GM18499 (cell line): ENCODE measurements at regions not wholly inside any gene's neighbourhood (a gene's known extent, or its start where the extent isn't known, plus 50 kb on each side); places are given as distances from the start of the nearest gene placed in this dataset.
"Not testable (repeated sequence)": the region's sequence is repeated elsewhere in the genome, so short reads cannot be mapped to it uniquely, and the experiment has no call there.

Experiments
- ATAC-seq: cut with Tn5 transposase; IDR thresholded peaks from one replicate; pipeline ENCODE4 v1.9.1; 2021; ENCODE audit warnings: moderate number of reproducible peaks; ENCODE audit not compliant: insufficient read depth, unreplicated experiment

GRCh38 chr21:28078126-28078525, 914.6 kb downstream of the LTN1 start:
- no peak for ATAC-seq

DNA sequence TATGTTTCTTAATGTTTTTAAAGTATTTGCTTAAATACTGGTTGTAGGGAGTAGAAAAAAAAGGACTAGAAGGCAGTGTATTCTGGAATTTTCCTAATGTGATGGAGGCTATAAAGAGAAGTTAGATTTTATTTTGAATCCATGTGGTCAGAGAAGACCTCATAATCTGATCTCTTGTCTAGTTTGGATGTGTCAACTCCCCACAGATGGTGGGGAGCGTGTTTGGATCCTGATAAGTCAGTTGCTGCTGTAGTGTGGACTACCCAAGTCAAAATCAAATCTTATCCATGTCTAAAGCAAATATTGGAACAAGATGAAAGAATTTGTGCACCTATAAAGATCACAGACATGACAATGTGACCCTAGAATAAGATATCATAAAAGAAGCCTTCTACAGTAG, 918.0 kb downstream of the LTN1 start:
- no peak for ATAC-seq

GRCh38 chr21:28072601-28073000, 920.1 kb downstream of the LTN1 start:
- ATAC-seq = no peak

- ATAC-seq = no peak
Observed at GRCh38 chr21:28069450-28069923, 923.2 kb downstream of the LTN1 start.

GRCh38 chr21:28068455-28069358, 924.0 kb downstream of the LTN1 start:
- no peak for ATAC-seq

DNA sequence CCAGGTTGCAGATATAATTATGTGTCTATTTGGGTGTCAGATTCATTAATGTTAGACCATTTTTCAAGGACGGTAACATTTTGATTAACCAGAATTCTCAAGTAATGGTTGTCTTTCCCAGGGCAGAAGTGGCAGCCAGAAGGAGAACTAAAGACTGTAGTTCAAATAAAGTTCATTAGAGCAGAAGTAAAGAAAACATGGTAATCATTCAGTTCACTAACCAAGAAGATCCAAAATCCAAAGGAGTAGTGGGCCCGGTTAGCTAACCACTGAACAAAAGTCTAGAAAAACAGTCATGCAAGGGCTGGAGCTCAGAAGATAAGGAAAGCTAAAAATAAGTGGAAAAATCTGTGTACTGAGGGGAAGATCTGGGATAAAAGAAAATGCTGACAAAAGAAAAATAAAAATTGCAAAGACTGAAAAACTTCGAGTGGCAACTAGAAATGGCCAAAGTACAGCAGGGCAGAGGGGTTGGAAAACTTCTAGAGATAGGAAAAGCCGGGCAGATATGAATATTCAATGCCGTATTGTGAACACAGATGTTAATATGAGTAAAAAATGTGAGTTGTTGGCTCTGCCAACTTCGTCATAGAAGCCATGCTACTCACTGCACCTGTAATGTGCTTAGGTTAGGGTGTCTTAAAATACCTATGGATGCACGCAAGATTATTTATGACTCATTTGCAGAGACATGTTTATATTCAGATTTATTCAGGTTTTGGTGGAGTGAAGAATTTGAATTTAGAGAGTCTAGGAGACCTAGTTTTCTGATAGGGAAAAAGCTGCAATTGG, 925.9 kb downstream of the LTN1 start:
- no peak for ATAC-seq

DNA sequence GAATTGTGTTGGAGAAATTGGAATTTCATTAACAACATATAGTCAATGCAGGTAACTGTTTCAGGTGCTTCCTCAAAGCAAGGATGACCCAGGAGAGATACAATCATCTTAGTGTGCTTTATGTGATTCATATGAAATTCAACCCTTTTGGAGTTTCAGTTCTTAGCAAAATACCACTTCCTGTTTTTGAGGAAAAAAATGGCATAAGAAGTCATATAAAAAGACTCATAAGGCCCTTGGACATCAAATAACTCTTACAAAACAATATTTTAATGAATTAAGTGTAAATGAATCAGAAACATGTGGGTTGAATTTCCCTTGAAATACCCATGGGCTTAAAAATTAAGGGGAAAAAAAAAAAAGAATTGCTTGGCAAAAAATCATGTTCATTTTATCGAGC, 926.6 kb downstream of the LTN1 start:
- ATAC-seq = no peak

- no peak for ATAC-seq
Observed at GRCh38 chr21:28063241-28064216, 929.1 kb downstream of the LTN1 start.

DNA sequence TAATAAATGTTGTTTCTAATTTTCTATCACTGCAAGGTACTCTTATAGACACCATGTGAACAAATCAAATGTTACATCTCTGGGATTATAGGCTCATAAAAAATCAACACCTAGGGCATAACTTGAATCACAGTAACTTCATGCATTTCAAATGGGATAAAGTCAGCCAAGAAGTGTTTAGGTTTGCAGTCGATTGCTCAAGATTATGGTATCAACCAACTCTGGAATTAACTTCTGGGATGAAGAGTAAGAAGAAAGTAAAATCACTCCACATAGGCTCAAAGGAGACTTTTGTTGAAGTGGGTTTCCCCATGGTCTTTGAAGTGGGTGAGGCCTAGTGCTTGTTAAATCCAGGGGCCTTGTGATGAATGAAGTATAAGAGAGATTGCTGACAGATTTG, 939.7 kb downstream of the LTN1 start:
- not testable (repeated sequence) for ATAC-seq

DNA sequence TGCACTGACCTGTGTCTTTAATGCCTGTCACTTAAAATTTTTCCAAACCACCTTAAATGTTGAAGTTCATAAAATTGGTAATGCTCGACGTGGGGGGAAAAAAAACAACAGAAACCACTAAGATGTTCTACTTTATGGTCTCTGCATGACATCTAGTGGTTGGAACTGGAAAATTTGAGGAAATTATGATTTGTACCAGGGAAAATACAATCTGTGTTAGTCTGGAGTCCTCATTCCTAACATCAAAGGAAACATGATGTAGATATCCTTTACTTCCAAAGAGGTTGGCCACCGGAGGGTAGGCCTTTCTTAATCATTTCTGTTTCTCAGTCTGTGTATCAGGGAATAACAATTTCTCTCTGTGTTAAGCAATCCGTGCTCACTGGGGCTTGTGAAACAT, 941.0 kb downstream of the LTN1 start:
- not testable (repeated sequence) for ATAC-seq

DNA sequence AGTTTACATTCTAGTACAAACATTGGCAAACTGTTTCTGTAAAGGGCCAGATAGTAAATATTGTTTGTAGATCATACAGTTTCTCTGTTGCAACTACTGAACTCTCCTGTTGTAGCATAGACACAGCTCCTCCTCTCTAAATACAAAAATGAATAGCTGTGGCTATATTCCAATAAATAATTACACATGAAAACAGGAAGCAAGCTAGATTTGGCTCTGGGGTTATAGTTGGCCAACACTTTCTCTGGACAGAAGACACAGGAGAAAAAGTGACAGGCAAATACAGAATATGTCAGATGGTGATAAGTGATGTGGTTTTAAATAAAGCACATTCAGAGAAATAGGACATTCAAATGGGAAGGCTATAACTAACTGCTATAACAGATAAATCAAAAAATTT, 957.0 kb downstream of the LTN1 start:
- not testable (repeated sequence) for ATAC-seq

DNA sequence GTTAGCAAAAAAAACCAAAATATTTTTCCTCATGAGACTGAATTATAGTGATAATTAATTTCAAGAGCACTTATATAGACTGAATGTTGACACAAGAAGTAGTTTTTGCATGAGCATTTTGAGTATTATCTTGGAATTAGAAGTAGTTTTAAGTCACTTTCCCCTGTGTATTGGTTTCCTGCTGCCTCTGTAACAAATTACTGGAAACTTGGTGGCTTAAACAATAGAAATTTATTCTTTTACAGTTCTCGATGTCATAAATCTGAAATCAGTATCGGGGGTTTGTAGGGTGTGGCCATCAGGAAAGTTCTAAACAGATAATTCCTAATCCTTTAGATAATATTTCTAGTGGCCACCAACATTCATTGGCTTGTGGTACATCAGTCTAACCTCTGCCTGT, 957.8 kb downstream of the LTN1 start:
- ATAC-seq = not testable (repeated sequence)

GRCh38 chr21:28034334-28034733, 958.3 kb downstream of the LTN1 start:
- ATAC-seq = not testable (repeated sequence)

DNA sequence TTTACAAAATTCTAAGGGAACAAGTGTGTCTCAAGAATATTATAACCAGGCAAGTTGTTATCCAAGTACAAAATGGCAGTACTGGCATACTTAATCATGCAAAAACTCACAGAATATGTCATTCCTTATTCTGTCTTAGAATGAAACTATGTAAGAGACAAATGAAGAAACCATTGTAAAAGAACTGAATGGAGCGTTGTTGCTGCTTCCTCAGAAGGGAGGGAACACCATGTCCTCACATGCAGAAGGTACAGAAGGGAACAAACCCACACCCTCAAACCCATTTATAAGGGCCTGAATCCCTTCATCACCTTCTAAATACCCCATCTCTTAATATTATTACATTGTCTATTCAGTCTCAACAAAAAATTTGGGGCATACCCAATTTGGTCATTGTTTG, 960.0 kb downstream of the LTN1 start:
- ATAC-seq = not testable (repeated sequence)

GRCh38 chr21:28031066-28031465, 961.6 kb downstream of the LTN1 start:
- not testable (repeated sequence) for ATAC-seq

- no peak for ATAC-seq
Observed at GRCh38 chr21:28025111-28025510, 967.6 kb downstream of the LTN1 start.

GRCh38 chr21:28018741-28019669, 973.7 kb downstream of the LTN1 start:
- ATAC-seq = no peak

DNA sequence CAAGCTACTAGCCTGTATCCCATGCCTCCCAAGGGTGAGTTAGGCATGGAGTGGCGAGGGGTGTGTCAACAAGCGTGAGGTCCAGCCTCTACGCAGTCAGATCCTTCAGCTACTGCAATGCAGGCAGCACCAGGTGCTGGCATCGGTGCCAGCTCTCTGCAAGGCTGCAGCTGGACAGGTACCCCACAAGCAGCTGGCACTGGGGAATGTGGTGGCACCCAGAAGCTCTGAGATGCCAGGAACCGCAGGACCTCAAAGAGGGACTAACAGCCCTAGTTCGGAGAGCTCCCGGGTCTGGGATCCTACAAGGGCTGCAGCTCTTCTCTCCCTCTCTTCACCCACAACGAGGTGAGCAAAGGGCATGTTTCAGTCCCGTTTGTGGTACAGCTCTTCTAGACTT, 974.5 kb downstream of the LTN1 start:
- no peak for ATAC-seq

- ATAC-seq = no peak
Observed at GRCh38 chr21:28016571-28016970, 976.1 kb downstream of the LTN1 start.
